ENCODE measurements at regions not wholly inside any gene's neighbourhood (a gene's known extent, or its start where the extent isn't known, plus 50 kb on each side); places are given as distances from the start of the nearest gene placed in this dataset.

GRCh38 chr1:60990714-60991090, 91.7 kb upstream of the NFIA start:
- no peak overlapping the region for H3K9ac ChIP-seq (ENCODE audit: low read length)
- ATAC-seq = no peak
- BruUV-seq (replicated peaks) = no TSS peak
- H3K36me3 ChIP-seq (ENCODE audit: control insufficient read depth in 1 of 2, insufficient read depth in 2 of 2, low read length in 2 of 2) = no peaks in the 10 kb centered on the region
- H2AFZ ChIP-seq (ENCODE audit: low read depth, low read length, poor library complexity, severe bottlenecking) = no peak overlapping the region
- DNase-seq (ENCODE audit: low read depth, low spot score) = no peak
- H3K4me2 ChIP-seq (ENCODE audit: low read length) = no peak overlapping the region
- H3K27ac ChIP-seq (ENCODE audit: low read depth, low read length) = no peak overlapping the region
- H4K20me1 ChIP-seq (ENCODE audit: insufficient read depth) = no peaks in the 10 kb centered on the region
- intact Hi-C loops (cut with micrococcal nuclease) = no loop called here
- H3K27me3 ChIP-seq (ENCODE audit: insufficient read depth, low read length) = no peaks in the 10 kb centered on the region
- ChIA-PET RAD21 (ENCODE audit: low non-redundant PET in 1 of 2, low total read pairs in 2 of 2, uncharacterized antibody in 2 of 2, unreplicated experiment in 2 of 2) (no interaction called here), CTCF (interaction anchor here (1.5 kb wide), 1 partner anchor 11 kb away, joined by 5 read pairs; no protein-coding TSS in a partner anchor), POLR2A (no interaction called here)
- H3K9me2 ChIP-seq (ENCODE audit: insufficient read depth) = no peaks in the 10 kb centered on the region
- no peaks in the 10 kb centered on the region for H3K4me1 ChIP-seq (ENCODE audit: control insufficient read depth in 1 of 2, insufficient read depth in 2 of 2, low read length in 2 of 2)
- no peak for TF ChIP-seq POLR2A (IDR thresholded peaks at IDR 0.05; ENCODE audit: borderline replicate concordance, extremely low read depth, insufficient read depth, insufficient read length)
- TF ChIP-seq SIN3A (IDR thresholded peaks at IDR 0.05; ENCODE audit: low read depth) = no peak
- TF ChIP-seq CEBPB (IDR thresholded peaks at IDR 0.05; ENCODE audit: low read depth) = no peak
- TF ChIP-seq EZH2phosphoT487 (IDR thresholded peaks at IDR 0.05; ENCODE audit: borderline replicate concordance) = no peak
- TF ChIP-seq CBX3 (IDR thresholded peaks at IDR 0.05; ENCODE audit: low read depth) = no peak
- TF ChIP-seq REST (IDR thresholded peaks at IDR 0.05; ENCODE audit: low read depth) = no peak
- no peak for TF ChIP-seq ELF1 (IDR thresholded peaks at IDR 0.05; ENCODE audit: borderline replicate concordance, low read depth)
- H3K9me3 ChIP-seq (ENCODE audit: control insufficient read depth in 1 of 2, insufficient read depth in 1 of 2, low read depth in 1 of 2, low read length in 2 of 2) = no peaks in the 10 kb centered on the region
- no peaks in the 10 kb centered on the region for H3K79me2 ChIP-seq (ENCODE audit: insufficient read depth, low read length)
- no peak overlapping the region for H3K4me3 ChIP-seq (replicated peaks in 1 of 2; ENCODE audit: low read depth in 1 of 2, low read length in 2 of 2)

Data from HCT116 (cell line).